KMS-11 (cell line): ENCODE measurements at regions not wholly inside any gene's neighbourhood (a gene's known extent, or its start where the extent isn't known, plus 50 kb on each side); places are given as distances from the start of the nearest gene placed in this dataset.

Source experiments
- H2AFZ ChIP-seq: fragments of 200-600 bp; sonication (generic); 2 replicates; pipeline ENCODE4 v1.6.1; 2016; ENCODE audit warnings: antibody characterized with exemption, mixed run types, low read depth
- H3K27ac ChIP-seq: fragments of 200-600 bp; sonication (generic); 2 replicates; pipeline ENCODE4 v1.6.1; 2016; ENCODE audit warnings: mild to moderate bottlenecking, mixed run types
- H3K27me3 ChIP-seq: fragments of 200-600 bp; sonication (generic); 2 replicates; pipeline ENCODE4 v1.6.1; 2017; ENCODE audit warnings: mild to moderate bottlenecking, low read depth, mixed run types, moderate library complexity; ENCODE audit not compliant: insufficient read depth
- H3K36me3 ChIP-seq: fragments of 200-600 bp; sonication (generic); 2 replicates; pipeline ENCODE4 v1.6.1; 2017; ENCODE audit warnings: mild to moderate bottlenecking, mixed run types; ENCODE audit not compliant: insufficient read depth
- H3K4me1 ChIP-seq: fragments of 200-600 bp; sonication (generic); 2 replicates; pipeline ENCODE4 v1.6.1; 2016; ENCODE audit warnings: mild to moderate bottlenecking, low read depth, mixed run types; ENCODE audit not compliant: poor library complexity, severe bottlenecking
- H3K4me2 ChIP-seq: fragments of 200-600 bp; sonication (generic); 2 replicates; pipeline ENCODE4 v1.7.0; 2016; ENCODE audit warnings: mild to moderate bottlenecking, mixed run types
- H3K4me3 ChIP-seq: fragments of 200-600 bp; sonication (generic); IDR thresholded peaks from 2 replicates; pipeline ENCODE4 v1.6.1; 2017; ENCODE audit warnings: low read depth, low read length, mixed read lengths; ENCODE audit not compliant: insufficient read depth
- H3K79me2 ChIP-seq: fragments of 200-600 bp; sonication (generic); 2 replicates; pipeline ENCODE4 v1.6.1; 2016; ENCODE audit warnings: low read depth, mixed run types; ENCODE audit not compliant: insufficient read depth
- H3K9ac ChIP-seq: fragments of 200-600 bp; sonication (generic); 2 replicates; pipeline ENCODE4 v1.6.1; 2016; ENCODE audit warnings: mild to moderate bottlenecking, mixed run types
- H4K20me1 ChIP-seq: fragments of 200-600 bp; sonication (generic); 2 replicates; pipeline ENCODE4 v1.6.1; 2016; ENCODE audit warnings: mild to moderate bottlenecking, mixed run types; ENCODE audit not compliant: insufficient read depth
- CTCF ChIP-seq: fragments of 200-600 bp; sonication (generic); conservative IDR thresholded peaks from 2 replicates; pipeline ENCODE4 v1.6.1; 2017; ENCODE audit warnings: low read depth, mild to moderate bottlenecking, antibody characterized with exemption, low read length, moderate library complexity, mixed read lengths

DNA sequence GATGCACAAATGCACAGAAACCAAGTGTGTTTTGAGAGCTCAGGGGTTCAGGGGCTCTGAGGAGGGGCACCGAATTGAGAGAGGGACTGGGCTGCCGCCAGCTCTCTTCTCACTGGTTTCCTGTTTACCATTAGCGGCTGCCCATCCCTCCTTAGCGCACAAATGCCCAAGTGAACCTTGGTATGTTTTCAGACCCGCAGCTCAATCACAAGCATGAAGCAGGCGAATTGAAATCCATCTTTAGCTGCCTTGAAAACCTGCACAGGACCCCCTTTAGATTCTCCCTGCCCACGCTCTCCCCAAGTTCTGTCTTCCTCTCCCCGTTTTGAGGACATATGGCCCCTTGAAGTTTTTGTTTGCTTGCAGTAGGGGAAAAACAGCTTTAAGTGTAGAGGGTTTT lies 61.1 kb upstream of the ACOT11 start:
- Histone ChIP-seq H3K36me3 (no peaks in the 10 kb centered on the region), H3K4me3 (no peak overlapping the region), H3K4me1 (peaks cover 14% of the 10 kb centered on the region), H4K20me1 (no peaks in the 10 kb centered on the region), H3K27ac (no peak overlapping the region), H2AFZ (no peak overlapping the region), H3K4me2 (no peak overlapping the region), H3K79me2 (no peaks in the 10 kb centered on the region), H3K9ac (no peak overlapping the region), H3K27me3 (no peaks in the 10 kb centered on the region)
- no peak for TF ChIP-seq CTCF

GRCh38 chr1:54485416-54485815 lies 62.6 kb upstream of the ACOT11 start:
- H3K27ac ChIP-seq: no peak overlapping the region

GRCh38 chr1:54483875-54484437 lies 64.1 kb upstream of the ACOT11 start:
- no peaks in the 10 kb centered on the region for H3K36me3 ChIP-seq
- H3K27ac ChIP-seq: no peak overlapping the region
- H3K4me1 ChIP-seq: peaks cover 10% of the 10 kb centered on the region
- TF ChIP-seq CTCF: no peak
- no peak overlapping the region for H3K4me2 ChIP-seq
- no peaks in the 10 kb centered on the region for H3K79me2 ChIP-seq
- no peak overlapping the region for H2AFZ ChIP-seq
- H4K20me1 ChIP-seq: no peaks in the 10 kb centered on the region
- no peak overlapping the region for H3K9ac ChIP-seq
- H3K27me3 ChIP-seq: no peaks in the 10 kb centered on the region
- H3K4me3 ChIP-seq: no peak overlapping the region

More at GRCh38 chr1:54485416-54485815, 62.6 kb upstream of the ACOT11 start:
- Histone ChIP-seq H3K4me1 (peaks cover 14% of the 10 kb centered on the region), H3K4me3 (no peak overlapping the region), H3K9ac (no peak overlapping the region), H4K20me1 (no peaks in the 10 kb centered on the region), H3K36me3 (no peaks in the 10 kb centered on the region), H3K27me3 (no peaks in the 10 kb centered on the region), H3K79me2 (no peaks in the 10 kb centered on the region), H2AFZ (no peak overlapping the region), H3K4me2 (no peak overlapping the region)
- no peak for TF ChIP-seq CTCF

GRCh38 chr1:54481201-54481884 lies 66.7 kb upstream of the ACOT11 start:
- TF ChIP-seq CTCF: no peak
- no peaks in the 10 kb centered on the region for H3K36me3 ChIP-seq
- H3K9ac ChIP-seq: no peak overlapping the region
- no peak overlapping the region for H3K4me3 ChIP-seq
- H3K4me2 ChIP-seq: no peak overlapping the region
- no peak overlapping the region for H3K27ac ChIP-seq
- H3K27me3 ChIP-seq: no peaks in the 10 kb centered on the region
- H3K4me1 ChIP-seq: no peaks in the 10 kb centered on the region
- H4K20me1 ChIP-seq: no peaks in the 10 kb centered on the region
- no peaks in the 10 kb centered on the region for H3K79me2 ChIP-seq
- no peak overlapping the region for H2AFZ ChIP-seq
